CD14-positive monocyte (primary cell): ENCODE measurements at regions not wholly inside any gene's neighbourhood (a gene's known extent, or its start where the extent isn't known, plus 50 kb on each side); places are given as distances from the start of the nearest gene placed in this dataset.

Source experiments
- DNase-seq, 3 donors: peaks; one replicate each; pipeline ENCODE4 v3.0.0-alpha.2; 2011 to 2022
- H2AFZ ChIP-seq: 2 replicates; pipeline ENCODE4 v1.6.0; 2012; ENCODE audit warnings: mild to moderate bottlenecking, low read depth, low read length, inconsistent platforms; ENCODE audit not compliant: insufficient read depth, poor library complexity, severe bottlenecking
- H3K27ac ChIP-seq, 2 donors: 1 replicate in 1 of 2; 2 replicates in 1 of 2; pipeline ENCODE4 v1.5.1; 2012 to 2013; ENCODE audit warnings: low read length in 2 of 2, control low read depth in 1 of 2, inconsistent platforms in 1 of 2, low read depth in 1 of 2, mild to moderate bottlenecking in 1 of 2
- H3K27me3 ChIP-seq, 2 donors: one replicate each; pipeline versions ENCODE4 v1.6.0 to v1.6.1; 2011 to 2013; ENCODE audit warnings: low read length in 2 of 2; ENCODE audit not compliant: control insufficient read depth in 2 of 2, insufficient read depth in 2 of 2
- H3K36me3 ChIP-seq, 2 donors: replicated peaks in 1 of 2; 1 replicate in 1 of 2; 2 replicates in 1 of 2; pipeline versions ENCODE4 v1.5.1 to v1.6.1; 2012 to 2013; ENCODE audit warnings: low read length in 2 of 2, control low read depth in 1 of 2, inconsistent platforms in 1 of 2, mild to moderate bottlenecking in 1 of 2; ENCODE audit not compliant: insufficient read depth in 2 of 2, control insufficient read depth in 1 of 2
- H3K4me1 ChIP-seq, 2 donors: 1 replicate in 1 of 2; 2 replicates in 1 of 2; pipeline versions ENCODE4 v1.5.1 to v1.6.1; 2012 to 2013; ENCODE audit warnings: low read length in 2 of 2, control low read depth in 1 of 2, inconsistent platforms in 1 of 2, mild to moderate bottlenecking in 1 of 2, moderate library complexity in 1 of 2; ENCODE audit not compliant: insufficient read depth in 2 of 2, control insufficient read depth in 1 of 2
- H3K4me2 ChIP-seq: replicated peaks from 2 replicates; pipeline ENCODE3; 2012; ENCODE audit warnings: low read length, moderate library complexity, mild to moderate bottlenecking; ENCODE audit not compliant: poor library complexity, severe bottlenecking; ENCODE audit errors: extremely low read depth
- H3K4me3 ChIP-seq, 3 experiments: fragments of 200-600 bp in 1 of 3; sonication (generic) in 1 of 3; replicated peaks in 1 of 3; 1 replicate in 2 of 3; 2 replicates in 1 of 3; pipeline ENCODE4 v1.5.1; 2011 to 2013; ENCODE audit warnings: low read length in 3 of 3, mild to moderate bottlenecking in 3 of 3, control low read depth in 2 of 3, low read depth in 2 of 3, inconsistent platforms in 1 of 3, moderate library complexity in 1 of 3
- H3K79me2 ChIP-seq: 2 replicates; pipeline ENCODE4 v1.6.0; 2012; ENCODE audit warnings: mild to moderate bottlenecking, control low read depth, inconsistent platforms, low read length, moderate library complexity; ENCODE audit not compliant: insufficient read depth
- H3K9ac ChIP-seq: 2 replicates; pipeline ENCODE4 v1.6.0; 2017; ENCODE audit warnings: low read length, mild to moderate bottlenecking; ENCODE audit not compliant: insufficient read depth, poor library complexity, severe bottlenecking
- H3K9me3 ChIP-seq, 2 donors: replicated peaks in 1 of 2; 1 replicate in 1 of 2; 2 replicates in 1 of 2; pipeline versions ENCODE4 v1.5.1 to v1.6.1; 2012 to 2013; ENCODE audit warnings: low read length in 2 of 2, control low read depth in 1 of 2; ENCODE audit not compliant: control insufficient read depth in 1 of 2, insufficient read depth in 1 of 2
- H4K20me1 ChIP-seq: 2 replicates; pipeline ENCODE4 v1.6.0; 2012; ENCODE audit warnings: mild to moderate bottlenecking, low read length, control low read depth, moderate library complexity; ENCODE audit not compliant: insufficient read depth
- H3K27ac Mint-ChIP-seq, 7 donors: one replicate each; pipeline ENCODE4 v1.8.0; 2020; ENCODE audit warnings: mild to moderate bottlenecking in 7 of 7, mixed read lengths in 7 of 7, moderate library complexity in 6 of 7, inconsistent platforms in 2 of 7
- H3K27me3 Mint-ChIP-seq, 3 donors: one replicate each; pipeline ENCODE4 v1.8.0; 2021 to 2022; ENCODE audit warnings: low read depth in 3 of 3, mild to moderate bottlenecking in 3 of 3, mixed read lengths in 3 of 3, moderate library complexity in 3 of 3, inconsistent platforms in 1 of 3
- H3K36me3 Mint-ChIP-seq, 2 donors: one replicate each; pipeline ENCODE4 v1.8.0; 2020; ENCODE audit warnings: mixed read lengths in 2 of 2, inconsistent platforms in 1 of 2, mild to moderate bottlenecking in 1 of 2
- H3K4me1 Mint-ChIP-seq: one replicate; pipeline ENCODE4 v1.8.0; 2020; ENCODE audit warnings: mild to moderate bottlenecking, mixed read lengths
- H3K4me3 Mint-ChIP-seq, 2 donors: one replicate each; pipeline ENCODE4 v1.8.0; 2020; ENCODE audit warnings: mild to moderate bottlenecking in 2 of 2, mixed read lengths in 2 of 2, moderate library complexity in 1 of 2
- H3K9me3 Mint-ChIP-seq, 7 donors: one replicate each; pipeline ENCODE4 v1.8.0; 2020 to 2022; ENCODE audit warnings: mixed read lengths in 7 of 7, mild to moderate bottlenecking in 6 of 7, moderate library complexity in 6 of 7, inconsistent platforms in 2 of 7
- CTCF ChIP-seq: fragments of 200-600 bp; IDR thresholded peaks from one replicate; pipeline ENCODE4 v1.8.0; 2022; ENCODE audit warnings: antibody characterized with exemption, mild to moderate bottlenecking
- WGBS: methylation state at CpG from one replicate; pipeline ENCODE4 v1.1.5; 2013; ENCODE audit warnings: missing lambda C conversion rate; ENCODE audit not compliant: insufficient coverage; 5-methylcytosine and 5-hydroxymethylcytosine counted together
- intact Hi-C, 2 donors: fragments of 100-400 bp; cut with micrococcal nuclease; formaldehyde crosslinking; loops; one replicate each; pipeline versions ENCODE4 v1.15.0 to v1.15.1; 2023

GRCh38 chrX:10048707-10049106 is 81.5 kb downstream of the CLDN34 start:
- Mint-ChIP-seq H3K9me3 (peaks cover 0 to 5% (median 0%) of the 10 kb centered on the region in 7 donors), H3K27me3 (peaks cover 0 to 17% (median 0%) of the 10 kb centered on the region in 3 donors), H3K4me1 (peaks cover 5% of the 10 kb centered on the region), H3K27ac (no peak overlapping the region), H3K4me3 (no peak overlapping the region), H3K36me3 (no peaks in the 10 kb centered on the region)
- Histone ChIP-seq H3K9me3 (no peaks in the 10 kb centered on the region), H3K27ac (no peak overlapping the region), H3K27me3 (no peaks in the 10 kb centered on the region), H3K4me1 (no peaks in the 10 kb centered on the region), H4K20me1 (peaks cover 52% of the 10 kb centered on the region), H3K9ac (no peak overlapping the region), H3K79me2 (no peaks in the 10 kb centered on the region), H3K4me2 (no peak overlapping the region), H3K4me3 (no peak overlapping the region), H3K36me3 (no peaks in the 10 kb centered on the region), H2AFZ (no peak overlapping the region)
- no CpG with 5 or more reads among the region's 8 CpGs for WGBS
- intact Hi-C loops = no loop called here
- no peak for TF ChIP-seq CTCF
- DNase-seq = no peak

GRCh38 chrX:10049236-10049635 is 82.1 kb downstream of the CLDN34 start:
- no peaks in the 10 kb centered on the region for H3K79me2 ChIP-seq
- H3K4me2 ChIP-seq = no peak overlapping the region
- intact Hi-C loops = no loop called here
- H3K4me1 ChIP-seq = no peaks in the 10 kb centered on the region
- DNase-seq = no peak
- H3K9ac ChIP-seq = no peak overlapping the region
- H2AFZ ChIP-seq = no peak overlapping the region
- H3K27me3 ChIP-seq = no peaks in the 10 kb centered on the region
- no peak overlapping the region for H3K27ac Mint-ChIP-seq
- H3K36me3 ChIP-seq = no peaks in the 10 kb centered on the region
- peaks cover 5% of the 10 kb centered on the region for H3K4me1 Mint-ChIP-seq
- TF ChIP-seq CTCF = no peak
- peaks cover 0 to 17% (median 0%) of the 10 kb centered on the region in 3 donors for H3K27me3 Mint-ChIP-seq
- H3K36me3 Mint-ChIP-seq = no peaks in the 10 kb centered on the region
- H3K4me3 Mint-ChIP-seq = no peak overlapping the region
- H3K4me3 ChIP-seq = no peak overlapping the region
- peaks cover 51% of the 10 kb centered on the region for H4K20me1 ChIP-seq
- H3K9me3 ChIP-seq = no peaks in the 10 kb centered on the region
- no peak overlapping the region for H3K27ac ChIP-seq
- no CpG with 5 or more reads among the region's 3 CpGs for WGBS
- peaks cover 0 to 5% (median 0%) of the 10 kb centered on the region in 7 donors for H3K9me3 Mint-ChIP-seq
